GM19328 (cell line): ENCODE measurements at regions not wholly inside any gene's neighbourhood (a gene's known extent, or its start where the extent isn't known, plus 50 kb on each side); places are given as distances from the start of the nearest gene placed in this dataset.

Source experiments
- ATAC-seq: cut with Tn5 transposase; IDR thresholded peaks from one replicate; pipeline ENCODE4 v1.9.1; 2021; ENCODE audit warnings: mild to moderate bottlenecking, moderate library complexity; ENCODE audit not compliant: unreplicated experiment

- ATAC-seq: no peak
Observed at GRCh38 chr6:145315982-145316600, 419.2 kb downstream of the EPM2A start.

GRCh38 chr6:145318952-145319351 is 416.4 kb downstream of the EPM2A start:
- no peak for ATAC-seq

- ATAC-seq: no peak
Observed at GRCh38 chr6:145319605-145320004, 415.7 kb downstream of the EPM2A start.

GRCh38 chr6:145323646-145324045 is 411.7 kb downstream of the EPM2A start:
- ATAC-seq: no peak

GRCh38 chr6:145327586-145327985 is 407.7 kb downstream of the EPM2A start:
- no peak for ATAC-seq

- ATAC-seq: no peak
Observed at GRCh38 chr6:145329257-145329656, 406.1 kb downstream of the EPM2A start.

GRCh38 chr6:145331066-145331465 is 404.3 kb downstream of the EPM2A start:
- no peak for ATAC-seq

- ATAC-seq: no peak
Observed at GRCh38 chr6:145332011-145332410, 403.3 kb downstream of the EPM2A start.

GRCh38 chr6:145336119-145336518 is 399.2 kb downstream of the EPM2A start:
- no peak for ATAC-seq

GRCh38 chr6:145339089-145339488 is 396.2 kb downstream of the EPM2A start:
- no peak for ATAC-seq

- no peak for ATAC-seq
Observed at GRCh38 chr6:145340256-145340655, 395.1 kb downstream of the EPM2A start.

GRCh38 chr6:145345094-145345493 is 390.2 kb downstream of the EPM2A start:
- ATAC-seq: no peak

GRCh38 chr6:145347216-145347615 is 388.1 kb downstream of the EPM2A start:
- ATAC-seq: no peak

- peak; percentile 73 for ATAC-seq
Observed at GRCh38 chr6:145349950-145350510, 385.3 kb downstream of the EPM2A start.

GRCh38 chr6:145350928-145351327 is 384.4 kb downstream of the EPM2A start:
- no peak for ATAC-seq

GRCh38 chr6:145352382-145353080 is 382.8 kb downstream of the EPM2A start:
- no peak for ATAC-seq

GRCh38 chr6:145360865-145361264 is 374.5 kb downstream of the EPM2A start:
- no peak for ATAC-seq

GRCh38 chr6:145367149-145367548 is 368.2 kb downstream of the EPM2A start:
- no peak for ATAC-seq

GRCh38 chr6:145368075-145368474 is 367.2 kb downstream of the EPM2A start:
- ATAC-seq: no peak

GRCh38 chr6:145370559-145370958 is 364.8 kb downstream of the EPM2A start:
- ATAC-seq: no peak

- peak; percentile 98 for ATAC-seq
Observed at GRCh38 chr6:145372671-145373151, 362.6 kb downstream of the EPM2A start.

- ATAC-seq: no peak
Observed at GRCh38 chr6:145373826-145374225, 361.5 kb downstream of the EPM2A start.
